Caco-2 (cell line): ENCODE measurements at regions not wholly inside any gene's neighbourhood (a gene's known extent, or its start where the extent isn't known, plus 50 kb on each side); places are given as distances from the start of the nearest gene placed in this dataset.

ENCODE experiments used
- BruUV-seq: library from RNA; stranded (reverse); fragments of 400-500 nt; replicated peaks from 2 replicates; lab custom pipeline; 2021; lab: Mats Ljungman, UMichigan
- CTCF ChIA-PET: fragments of 300-600 bp; sonication (Branson Sonifier 250); formaldehyde crosslinking; loops from one replicate; lab custom pipeline; 2022; ENCODE audit warnings: antibody characterized with exemption; lab: Charles Lee
- POLR2A ChIA-PET: fragments of 300-600 bp; sonication (Branson Sonifier 250); formaldehyde crosslinking; loops from one replicate; lab custom pipeline; 2022; ENCODE audit warnings: antibody characterized with exemption; lab: Charles Lee
- DNase-seq, 2 experiments: peaks; one replicate each; pipeline versions ENCODE4 v3.0.0 to v3.0.0-alpha.2; 2020 to 2022
- H3K27me3 ChIP-seq: replicated peaks from 2 replicates; pipeline ENCODE4 v1.6.0; 2011; ENCODE audit warnings: low read length; ENCODE audit not compliant: control insufficient read depth, insufficient read depth
- H3K36me3 ChIP-seq: 2 replicates; pipeline ENCODE4 v1.5.1; 2011; ENCODE audit warnings: low read length; ENCODE audit not compliant: control insufficient read depth, insufficient read depth
- H3K4me1 ChIP-seq: fragments of 250-450 bp; sonication (Bioruptor Pico); 2 replicates; pipeline ENCODE4 v1.5.1; 2020; ENCODE audit warnings: mild to moderate bottlenecking
- H3K4me3 ChIP-seq: 2 replicates; pipeline ENCODE4 v1.5.1; 2011; ENCODE audit warnings: low read depth, mild to moderate bottlenecking, control low read depth, low read length
- H3K9me3 ChIP-seq: fragments of 250-450 bp; sonication (Bioruptor Pico); 2 replicates; pipeline ENCODE4 v1.5.1; 2020; ENCODE audit warnings: mild to moderate bottlenecking, moderate library complexity
- H3K27ac Mint-ChIP-seq: one replicate; pipeline ENCODE4 v1.8.0; 2022; ENCODE audit warnings: mixed read lengths; ENCODE audit not compliant: unreplicated experiment
- H3K27me3 Mint-ChIP-seq: one replicate; pipeline ENCODE4 v1.8.0; 2022; ENCODE audit warnings: mixed read lengths; ENCODE audit not compliant: insufficient read depth, unreplicated experiment
- H3K36me3 Mint-ChIP-seq: one replicate; pipeline ENCODE4 v1.8.0; 2022; ENCODE audit warnings: mild to moderate bottlenecking, mixed read lengths; ENCODE audit not compliant: insufficient read depth, unreplicated experiment
- H3K4me1 Mint-ChIP-seq: one replicate; pipeline ENCODE4 v1.8.0; 2022; ENCODE audit warnings: low read depth, mixed read lengths; ENCODE audit not compliant: unreplicated experiment
- H3K4me3 Mint-ChIP-seq: one replicate; pipeline ENCODE4 v1.8.0; 2022; ENCODE audit warnings: mild to moderate bottlenecking, moderate library complexity, mixed read lengths; ENCODE audit not compliant: unreplicated experiment
- H3K9me3 Mint-ChIP-seq: one replicate; pipeline ENCODE4 v1.8.0; 2022; ENCODE audit warnings: mixed read lengths; ENCODE audit not compliant: unreplicated experiment
- intact Hi-C: fragments of 100-400 bp; cut with micrococcal nuclease; formaldehyde crosslinking; loops from one replicate; pipeline ENCODE4 v1.10.0; 2022; ENCODE audit not compliant: unreplicated experiment
- TF ChIP-seq, protein P1 (sequence below), 2 experiments: fragments of 200-600 bp in 1 of 2; IDR thresholded peaks; 1 replicate in 1 of 2; 2 replicates in 1 of 2; pipeline versions ENCODE4 v1.5.1 to v1.8.0; 2011 to 2022; ENCODE audit warnings: antibody characterized with exemption in 1 of 2, control low read depth in 1 of 2, inconsistent platforms in 1 of 2, low read depth in 1 of 2, low read length in 1 of 2, mild to moderate bottlenecking in 1 of 2, moderate library complexity in 1 of 2; ENCODE audit not compliant: insufficient read depth in 1 of 2, severe bottlenecking in 1 of 2, unreplicated experiment in 1 of 2

DNA sequence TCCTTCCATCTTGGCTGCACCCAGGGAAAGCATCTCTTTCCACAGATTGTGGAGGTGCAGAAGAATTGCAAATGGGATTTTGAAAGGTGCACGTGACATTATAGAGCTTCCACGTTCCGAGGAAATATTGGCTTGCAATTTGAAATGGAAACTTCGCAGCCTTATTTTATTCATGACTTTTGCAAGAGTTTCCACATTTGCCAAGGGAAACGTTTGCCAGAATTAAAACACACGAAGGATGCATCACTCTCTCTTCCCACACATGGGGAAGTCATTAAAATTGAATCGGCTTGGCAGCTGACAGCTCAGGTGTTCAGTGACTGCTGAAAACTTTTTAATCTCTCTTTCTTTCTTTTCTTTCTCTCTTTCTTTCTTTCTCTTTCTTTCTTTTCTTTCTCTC lies 475.4 kb upstream of the IGFBP3 start:
- Histone ChIP-seq H3K36me3 (no peaks in the 10 kb centered on the region), H3K4me3 (no peak overlapping the region), H3K27me3 (no peaks in the 10 kb centered on the region), H3K9me3 (peaks cover 2% of the 10 kb centered on the region; the same call in 1 of the 2 replicates), H3K4me1 (0 out of 2 replicates have a peak, but pooled peaks cover 8% of the 10 kb centered on the region)
- no peak for DNase-seq
- no peak overlapping the region for H3K27ac Mint-ChIP-seq
- no peaks in the 10 kb centered on the region for H3K36me3 Mint-ChIP-seq
- intact Hi-C loops: no loop called here
- no peak overlapping the region for H3K4me3 Mint-ChIP-seq
- TF ChIP-seq, protein P1, sequence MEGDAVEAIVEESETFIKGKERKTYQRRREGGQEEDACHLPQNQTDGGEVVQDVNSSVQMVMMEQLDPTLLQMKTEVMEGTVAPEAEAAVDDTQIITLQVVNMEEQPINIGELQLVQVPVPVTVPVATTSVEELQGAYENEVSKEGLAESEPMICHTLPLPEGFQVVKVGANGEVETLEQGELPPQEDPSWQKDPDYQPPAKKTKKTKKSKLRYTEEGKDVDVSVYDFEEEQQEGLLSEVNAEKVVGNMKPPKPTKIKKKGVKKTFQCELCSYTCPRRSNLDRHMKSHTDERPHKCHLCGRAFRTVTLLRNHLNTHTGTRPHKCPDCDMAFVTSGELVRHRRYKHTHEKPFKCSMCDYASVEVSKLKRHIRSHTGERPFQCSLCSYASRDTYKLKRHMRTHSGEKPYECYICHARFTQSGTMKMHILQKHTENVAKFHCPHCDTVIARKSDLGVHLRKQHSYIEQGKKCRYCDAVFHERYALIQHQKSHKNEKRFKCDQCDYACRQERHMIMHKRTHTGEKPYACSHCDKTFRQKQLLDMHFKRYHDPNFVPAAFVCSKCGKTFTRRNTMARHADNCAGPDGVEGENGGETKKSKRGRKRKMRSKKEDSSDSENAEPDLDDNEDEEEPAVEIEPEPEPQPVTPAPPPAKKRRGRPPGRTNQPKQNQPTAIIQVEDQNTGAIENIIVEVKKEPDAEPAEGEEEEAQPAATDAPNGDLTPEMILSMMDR (IDR thresholded peaks at IDR 0.05; ENCODE audit: insufficient read depth in 1 of 2, low read depth in 1 of 2, low read length in 1 of 2, severe bottlenecking in 1 of 2, unreplicated experiment in 1 of 2): no peak
- H3K4me1 Mint-ChIP-seq: no peaks in the 10 kb centered on the region
- no peaks in the 10 kb centered on the region for H3K9me3 Mint-ChIP-seq
- POLR2A ChIA-PET: no interaction called here
- peaks cover 7% of the 10 kb centered on the region for H3K27me3 Mint-ChIP-seq
- no TSS peak for BruUV-seq
- CTCF ChIA-PET: no interaction called here

DNA sequence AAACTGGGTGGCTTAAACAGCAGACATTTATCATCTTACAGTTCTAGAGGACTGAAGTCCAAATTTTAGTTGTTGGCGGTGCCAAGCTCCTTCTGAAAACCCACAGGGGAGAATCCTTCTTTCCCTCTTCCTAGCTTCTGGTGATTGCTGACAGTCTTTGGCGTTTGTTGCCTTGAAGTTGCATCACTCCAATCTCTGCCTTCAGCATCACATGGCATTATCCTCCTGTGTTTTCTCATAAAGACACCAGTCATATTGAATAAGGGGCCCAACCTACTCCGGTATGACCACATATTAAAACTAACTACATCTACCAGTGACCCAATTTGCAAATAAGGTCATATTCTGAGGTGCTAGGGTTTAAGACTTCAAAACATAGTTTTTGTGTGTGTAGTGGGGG lies 472.1 kb upstream of the IGFBP3 start:
- Mint-ChIP-seq H3K4me3 (no peak overlapping the region), H3K9me3 (no peaks in the 10 kb centered on the region), H3K4me1 (no peaks in the 10 kb centered on the region), H3K36me3 (no peaks in the 10 kb centered on the region), H3K27ac (no peak overlapping the region), H3K27me3 (peaks cover 7% of the 10 kb centered on the region)
- no peak for DNase-seq
- intact Hi-C loops: no loop called here
- ChIA-PET POLR2A (no interaction called here), CTCF (no interaction called here)
- no peaks in the 10 kb centered on the region for H3K36me3 ChIP-seq
- no peaks in the 10 kb centered on the region for H3K9me3 ChIP-seq
- BruUV-seq: no TSS peak
- H3K27me3 ChIP-seq: no peaks in the 10 kb centered on the region
- TF ChIP-seq, protein P1 (IDR thresholded peaks at IDR 0.05; ENCODE audit: insufficient read depth in 1 of 2, low read depth in 1 of 2, low read length in 1 of 2, severe bottlenecking in 1 of 2, unreplicated experiment in 1 of 2): no peak
- H3K4me1 ChIP-seq: 0 out of 2 replicates have a peak, but pooled peaks cover 8% of the 10 kb centered on the region
- no peak overlapping the region for H3K4me3 ChIP-seq

DNA sequence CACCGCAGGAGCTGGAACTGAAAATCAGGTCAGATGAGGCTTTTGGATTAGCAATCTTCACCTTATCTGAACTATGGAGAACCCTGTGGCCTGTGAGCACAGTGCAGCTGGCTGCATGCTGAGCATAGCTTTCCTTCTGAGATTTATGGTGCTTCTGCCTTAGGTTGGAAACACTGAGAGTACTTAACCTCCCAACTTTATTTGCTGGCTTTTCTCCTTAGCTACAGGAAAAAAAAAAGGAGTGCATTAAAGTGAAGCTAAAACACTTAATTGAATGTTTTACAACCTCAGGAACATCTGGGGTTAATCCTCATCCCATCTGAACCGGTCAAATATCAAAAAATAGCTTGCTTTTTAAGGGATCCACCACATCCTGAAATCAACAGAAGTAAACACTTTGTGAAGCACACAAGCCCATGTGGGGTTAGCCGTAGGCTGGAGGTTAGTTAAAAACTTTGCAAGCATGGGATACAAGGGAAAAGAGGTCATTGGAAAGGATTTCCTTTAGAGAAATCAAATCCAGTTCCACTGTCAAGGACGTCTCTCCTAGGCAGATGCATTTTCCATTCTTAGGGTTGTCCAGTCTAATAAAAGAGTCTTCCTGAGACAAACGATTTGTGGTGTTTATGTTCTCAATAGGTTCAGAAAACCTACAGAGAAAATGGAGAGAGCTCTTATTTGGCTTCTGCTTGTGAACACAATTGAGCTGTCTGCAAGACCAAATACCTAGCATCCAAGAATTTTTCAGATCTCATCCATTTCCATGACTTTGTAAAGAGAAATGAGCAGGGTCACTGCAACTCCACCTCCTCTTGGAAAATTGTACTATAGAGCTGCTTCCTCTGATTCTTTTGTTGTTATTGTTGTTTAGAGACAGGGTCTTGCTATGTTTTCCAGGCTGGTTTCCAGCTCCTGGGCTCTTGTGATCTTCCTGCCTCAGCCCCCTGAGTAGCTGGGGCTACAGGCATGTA lies 470.4 kb upstream of the IGFBP3 start:
- POLR2A ChIA-PET: no interaction called here
- H3K27me3 ChIP-seq: no peaks in the 10 kb centered on the region
- Mint-ChIP-seq H3K27me3 (peaks cover 3% of the 10 kb centered on the region), H3K27ac (no peak overlapping the region), H3K36me3 (no peaks in the 10 kb centered on the region), H3K4me1 (no peaks in the 10 kb centered on the region), H3K9me3 (no peaks in the 10 kb centered on the region), H3K4me3 (no peak overlapping the region)
- no peak for DNase-seq
- TF ChIP-seq, protein P1 (IDR thresholded peaks at IDR 0.05; ENCODE audit: insufficient read depth in 1 of 2, low read depth in 1 of 2, low read length in 1 of 2, severe bottlenecking in 1 of 2, unreplicated experiment in 1 of 2): no peak
- no peaks in the 10 kb centered on the region for H3K9me3 ChIP-seq
- intact Hi-C loops: no loop called here
- no peaks in the 10 kb centered on the region for H3K4me1 ChIP-seq
- CTCF ChIA-PET: no interaction called here
- no peaks in the 10 kb centered on the region for H3K36me3 ChIP-seq
- H3K4me3 ChIP-seq: no peak overlapping the region
- no TSS peak for BruUV-seq
